Endodermal cell (in vitro differentiated cells): ENCODE measurements at regions not wholly inside any gene's neighbourhood (a gene's known extent, or its start where the extent isn't known, plus 50 kb on each side); places are given as distances from the start of the nearest gene placed in this dataset.
"Not testable (repeated sequence)": the region's sequence is repeated elsewhere in the genome, so short reads cannot be mapped to it uniquely, and the experiment has no call there.

Experiments used
- DNase-seq: peaks from one replicate; pipeline ENCODE4 v3.0.0-alpha.2; 2017
- H3K27ac ChIP-seq: 2 replicates; pipeline ENCODE4 v1.5.1; 2013; ENCODE audit warnings: mild to moderate bottlenecking, low read depth, low read length, moderate library complexity
- H3K27me3 ChIP-seq: 2 replicates; pipeline ENCODE4 v1.6.1; 2013; ENCODE audit warnings: mild to moderate bottlenecking, low read length, moderate library complexity; ENCODE audit not compliant: insufficient read depth, control insufficient read depth, poor library complexity, severe bottlenecking
- H3K36me3 ChIP-seq: 2 replicates; pipeline ENCODE4 v1.7.0; 2013; ENCODE audit warnings: mild to moderate bottlenecking, low read length, moderate library complexity; ENCODE audit not compliant: control insufficient read depth, insufficient read depth
- H3K4me1 ChIP-seq: one replicate; pipeline ENCODE4 v1.7.0; 2013; ENCODE audit warnings: low read length; ENCODE audit not compliant: control insufficient read depth, insufficient read depth
- H3K4me3 ChIP-seq: 2 replicates; pipeline ENCODE4 v1.5.1; 2013; ENCODE audit warnings: mild to moderate bottlenecking, low read length, moderate library complexity
- H3K9ac ChIP-seq: 2 replicates; pipeline ENCODE4 v1.6.1; 2013; ENCODE audit warnings: mild to moderate bottlenecking, low read length, moderate library complexity; ENCODE audit not compliant: poor library complexity, severe bottlenecking; ENCODE audit errors: extremely low read depth
- H3K9me3 ChIP-seq: 2 replicates; pipeline ENCODE4 v1.6.1; 2013; ENCODE audit warnings: mild to moderate bottlenecking, low read length, moderate library complexity; ENCODE audit not compliant: control insufficient read depth
- H3K27ac Mint-ChIP-seq: 2 replicates; pipeline ENCODE4 v1.8.0; 2020; ENCODE audit warnings: mixed read lengths
- H3K27me3 Mint-ChIP-seq: 2 replicates; pipeline ENCODE4 v1.8.0; 2021; ENCODE audit warnings: mild to moderate bottlenecking, mixed read lengths; ENCODE audit not compliant: insufficient read depth
- H3K36me3 Mint-ChIP-seq: 2 replicates; pipeline ENCODE4 v1.8.0; 2020; ENCODE audit warnings: low read depth, mixed read lengths
- H3K4me1 Mint-ChIP-seq: 2 replicates; pipeline ENCODE4 v1.8.0; 2020; ENCODE audit warnings: mixed read lengths
- H3K4me3 Mint-ChIP-seq: 2 replicates; pipeline ENCODE4 v1.8.0; 2020; ENCODE audit warnings: mild to moderate bottlenecking, moderate library complexity, mixed read lengths
- H3K9me3 Mint-ChIP-seq: 2 replicates; pipeline ENCODE4 v1.8.0; 2020; ENCODE audit warnings: mild to moderate bottlenecking, mixed read lengths
- CTCF ChIP-seq: fragments of 200-600 bp; sonication (generic); conservative IDR thresholded peaks from 2 replicates; pipeline ENCODE4 v1.5.0; 2021; ENCODE audit warnings: antibody characterized with exemption, mild to moderate bottlenecking
- WGBS, 2 experiments: methylation state at CpG; one replicate each; pipeline versions ENCODE4 v1.1.5 to v1.1.7; 2013; ENCODE audit warnings: missing lambda C conversion rate in 2 of 2, mixed read lengths in 1 of 2; ENCODE audit not compliant: insufficient coverage in 1 of 2, insufficient read length in 1 of 2; 5-methylcytosine and 5-hydroxymethylcytosine counted together

- Mint-ChIP-seq H3K27me3 (no peaks in the 10 kb centered on the region), H3K4me3 (no peak overlapping the region), H3K4me1 (peaks cover 5% of the 10 kb centered on the region), H3K9me3 (no peaks in the 10 kb centered on the region), H3K36me3 (no peaks in the 10 kb centered on the region), H3K27ac (no peak overlapping the region)
- Histone ChIP-seq H3K4me3 (no peak overlapping the region), H3K9ac (no peak overlapping the region), H3K36me3 (no peaks in the 10 kb centered on the region), H3K9me3 (no peaks in the 10 kb centered on the region), H3K4me1 (no peaks in the 10 kb centered on the region), H3K27me3 (no peaks in the 10 kb centered on the region), H3K27ac (no peak overlapping the region)
- TF ChIP-seq CTCF = no peak
- no peak for DNase-seq
- 95 to 98% methylated on average over 2 to 3 of the region's 3 CpGs for WGBS, 2 experiments
These were observed 78.5 kb upstream of the PKP2 start for GRCh38 chr12:32975122-32975521.

GRCh38 chr12:32970465-32971110, 74.0 kb upstream of the PKP2 start:
- Histone ChIP-seq H3K27ac (no peak overlapping the region), H3K36me3 (no peaks in the 10 kb centered on the region), H3K27me3 (no peaks in the 10 kb centered on the region), H3K9ac (no peak overlapping the region), H3K9me3 (no peaks in the 10 kb centered on the region), H3K4me3 (no peak overlapping the region), H3K4me1 (no peaks in the 10 kb centered on the region)
- Mint-ChIP-seq H3K36me3 (no peaks in the 10 kb centered on the region), H3K27me3 (no peaks in the 10 kb centered on the region), H3K27ac (no peak overlapping the region), H3K9me3 (no peaks in the 10 kb centered on the region), H3K4me1 (no peaks in the 10 kb centered on the region), H3K4me3 (no peak overlapping the region)
- DNase-seq = no peak
- 91 to 93% methylated on average over 4 to 6 of the region's 6 CpGs for WGBS, 2 experiments
- no peak for TF ChIP-seq CTCF

GRCh38 chr12:32964981-32965585, 68.5 kb upstream of the PKP2 start:
- Histone ChIP-seq H3K4me1 (no peaks in the 10 kb centered on the region), H3K27me3 (no peaks in the 10 kb centered on the region), H3K4me3 (no peak overlapping the region), H3K36me3 (no peaks in the 10 kb centered on the region), H3K9me3 (no peaks in the 10 kb centered on the region), H3K9ac (no peak overlapping the region), H3K27ac (no peak overlapping the region)
- Mint-ChIP-seq H3K36me3 (no peaks in the 10 kb centered on the region), H3K9me3 (peaks cover 15% of the 10 kb centered on the region), H3K4me1 (no peaks in the 10 kb centered on the region), H3K27ac (no peak overlapping the region), H3K4me3 (no peak overlapping the region), H3K27me3 (no peaks in the 10 kb centered on the region)
- WGBS, 2 experiments = 93 to 100% methylated on average over 5 to 9 of the region's 9 CpGs
- TF ChIP-seq CTCF = no peak
- DNase-seq = no peak

- H3K27ac ChIP-seq, H3K9ac ChIP-seq, DNase-seq, H3K36me3 Mint-ChIP-seq, H3K27ac Mint-ChIP-seq, H3K27me3 Mint-ChIP-seq, H3K4me3 Mint-ChIP-seq, H3K36me3 ChIP-seq, H3K4me3 ChIP-seq, H3K4me1 Mint-ChIP-seq, H3K27me3 ChIP-seq, H3K4me1 ChIP-seq: not testable (repeated sequence)
- WGBS, 2 experiments = 90 to 98% methylated on average over 6 to 10 of the region's 10 CpGs
- peaks cover 23% of the 10 kb centered on the region for H3K9me3 ChIP-seq
- H3K9me3 Mint-ChIP-seq = peaks cover 67% of the 10 kb centered on the region
These were observed 59.8 kb upstream of the PKP2 start for GRCh38 chr12:32956418-32956817.
